Gastroesophageal sphincter (tissue), 4 donors: ENCODE measurements at regions not wholly inside any gene's neighbourhood (a gene's known extent, or its start where the extent isn't known, plus 50 kb on each side); places are given as distances from the start of the nearest gene placed in this dataset.

Experiments used
- ATAC-seq: fragments of 150-250 bp; one replicate; pipeline ENCODE4 v1.9.1; 2016; ENCODE audit warnings: mild to moderate bottlenecking, moderate library complexity
- H3K27ac ChIP-seq, 4 donors: fragments of 200-600 bp; sonication (generic) in 3 of 4; 1 replicate in 3 of 4; 2 replicates in 1 of 4; pipeline ENCODE4 v1.5.1; 2016 to 2019
- H3K27me3 ChIP-seq: fragments of 200-600 bp; sonication (generic); one replicate; pipeline ENCODE4 v1.5.1; 2019
- H3K36me3 ChIP-seq, 2 donors: fragments of 200-600 bp; sonication (generic); one replicate each; pipeline ENCODE4 v1.5.1; 2019; ENCODE audit warnings: control low read depth in 1 of 2
- H3K4me1 ChIP-seq, 3 donors: fragments of 200-600 bp; sonication (generic); 1 replicate in 2 of 3; 2 replicates in 1 of 3; pipeline ENCODE4 v1.5.1; 2016 to 2019; ENCODE audit warnings: control low read depth in 2 of 3
- H3K4me3 ChIP-seq, 2 donors: fragments of 200-600 bp; sonication (generic); one replicate each; pipeline ENCODE4 v1.5.1; 2019; ENCODE audit warnings: mild to moderate bottlenecking in 1 of 2, moderate library complexity in 1 of 2
- H3K9me3 ChIP-seq, 3 donors: fragments of 200-600 bp; sonication (generic); one replicate each; pipeline ENCODE4 v1.5.1; 2017 to 2019; ENCODE audit warnings: control low read depth in 2 of 3
- CTCF ChIP-seq, 4 experiments: fragments of 200-600 bp in 2 of 4; fragments of 450-650 bp in 2 of 4; sonication (generic) in 1 of 4; IDR thresholded peaks; one replicate each; pipeline ENCODE4 v1.5.1; 2017 to 2019; ENCODE audit warnings: antibody characterized with exemption in 4 of 4, mild to moderate bottlenecking in 2 of 4, moderate library complexity in 2 of 4
- EP300 ChIP-seq: sonication (generic); formaldehyde crosslinking; IDR thresholded peaks from one replicate; pipeline ENCODE4 v1.6.1; 2017; ENCODE audit warnings: antibody characterized with exemption, mild to moderate bottlenecking
- POLR2A ChIP-seq, 2 donors: fragments of 450-650 bp; IDR thresholded peaks; one replicate each; pipeline ENCODE4 v1.6.1; 2017; ENCODE audit warnings: antibody characterized with exemption in 2 of 2, mild to moderate bottlenecking in 2 of 2, moderate library complexity in 1 of 2
- POLR2AphosphoS5 ChIP-seq: sonication (generic); formaldehyde crosslinking; IDR thresholded peaks from one replicate; pipeline ENCODE4 v1.6.1; 2017; ENCODE audit warnings: antibody characterized with exemption
- WGBS, 2 donors: methylation state at CpG; one replicate each; pipeline ENCODE4 v1.1.5; 2018; ENCODE audit warnings: low coverage in 1 of 2; 5-methylcytosine and 5-hydroxymethylcytosine counted together

GRCh38 chr15:70214941-70215635 is 117.4 kb upstream of the TLE3 start:
- H3K27me3 ChIP-seq = no peaks in the 10 kb centered on the region
- no peaks in the 10 kb centered on the region for H3K36me3 ChIP-seq
- ATAC-seq = no peak
- H3K9me3 ChIP-seq = no peaks in the 10 kb centered on the region
- TF ChIP-seq POLR2A (IDR thresholded peaks at IDR 0.05) (no peak), CTCF (IDR thresholded peaks at IDR 0.05) (no peak), EP300 (no peak), POLR2AphosphoS5 (no peak)
- H3K4me3 ChIP-seq = no peak overlapping the region
- H3K4me1 ChIP-seq = peaks cover 0 to 10% (median 0%) of the 10 kb centered on the region in 3 donors
- no peak overlapping the region for H3K27ac ChIP-seq
- 90% methylated on average over 2 of the region's 7 CpGs; no CpG with 5 or more reads in 1 of the 2 donors for WGBS, 2 donors

DNA sequence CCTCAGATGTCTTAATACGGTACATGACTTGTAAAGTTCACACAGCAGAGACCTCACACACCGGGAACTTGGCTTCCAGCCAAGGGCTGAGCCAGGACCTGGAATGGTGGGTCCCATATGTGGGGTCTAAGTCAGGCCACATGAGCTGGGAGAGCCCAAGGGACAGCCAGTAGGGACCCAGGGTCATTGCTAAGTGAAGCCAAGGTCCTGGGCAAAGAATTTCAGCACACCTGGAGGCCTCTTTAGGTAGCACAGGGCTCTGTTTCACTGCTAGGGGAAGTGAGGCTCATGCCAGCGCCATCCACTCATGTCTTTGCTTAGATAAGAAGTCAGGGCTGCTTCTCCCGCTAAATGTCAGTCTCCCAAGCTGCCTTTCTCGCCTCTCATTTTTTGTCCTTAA is 116.6 kb upstream of the TLE3 start:
- WGBS, 2 donors = 93 to 100% methylated on average over 2 to 3 of the region's 5 CpGs
- Histone ChIP-seq H3K27ac (no peak overlapping the region), H3K36me3 (no peaks in the 10 kb centered on the region), H3K4me1 (peaks cover 0 to 10% (median 0%) of the 10 kb centered on the region in 3 donors), H3K9me3 (no peaks in the 10 kb centered on the region), H3K27me3 (no peaks in the 10 kb centered on the region), H3K4me3 (no peak overlapping the region)
- TF ChIP-seq POLR2A (IDR thresholded peaks at IDR 0.05) = no peak
- no peak for TF ChIP-seq CTCF (IDR thresholded peaks at IDR 0.05)
- TF ChIP-seq POLR2AphosphoS5 = no peak
- ATAC-seq = no peak

GRCh38 chr15:70213794-70214193 is 116.1 kb upstream of the TLE3 start:
- Histone ChIP-seq H3K9me3 (no peaks in the 10 kb centered on the region), H3K4me3 (no peak overlapping the region), H3K27ac (no peak overlapping the region), H3K27me3 (no peaks in the 10 kb centered on the region), H3K36me3 (no peaks in the 10 kb centered on the region), H3K4me1 (peaks cover 0 to 10% (median 0%) of the 10 kb centered on the region in 3 donors)
- ATAC-seq = no peak
- 71 to 90% methylated on average over 3 of the region's 7 CpGs for whole genome bisulfite sequencing, 2 donors
- no peak for TF ChIP-seq EP300
- TF ChIP-seq POLR2AphosphoS5 = no peak
- no peak for TF ChIP-seq CTCF (IDR thresholded peaks at IDR 0.05)
- TF ChIP-seq POLR2A (IDR thresholded peaks at IDR 0.05) = no peak

DNA sequence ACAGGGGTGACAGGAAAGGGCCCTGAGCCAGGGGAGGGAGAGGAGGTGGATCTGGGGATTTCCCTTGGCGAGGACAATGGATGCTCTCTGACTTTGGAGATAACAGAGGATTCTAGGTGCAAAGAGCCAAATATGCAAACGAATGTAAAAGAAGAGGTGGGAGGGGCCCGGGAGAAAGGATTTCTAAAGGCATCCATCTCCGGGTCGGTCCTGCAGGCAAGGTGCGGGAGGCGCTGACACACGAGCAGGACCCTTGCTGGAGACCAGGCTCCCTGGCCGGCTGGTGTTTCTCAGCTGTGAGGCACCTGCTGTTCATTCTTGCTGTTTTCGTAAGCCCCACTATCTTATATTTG is 115.2 kb upstream of the TLE3 start:
- WGBS, 2 donors = 77 to 87% methylated on average over 8 to 10 of the region's 10 CpGs
- ATAC-seq = no peak
- no peak overlapping the region for H3K4me3 ChIP-seq
- peaks cover 0 to 10% (median 0%) of the 10 kb centered on the region in 3 donors for H3K4me1 ChIP-seq
- no peak overlapping the region for H3K27ac ChIP-seq
- H3K9me3 ChIP-seq = no peaks in the 10 kb centered on the region
- H3K27me3 ChIP-seq = no peaks in the 10 kb centered on the region
- no peak for TF ChIP-seq POLR2AphosphoS5
- no peak for TF ChIP-seq POLR2A (IDR thresholded peaks at IDR 0.05)
- no peak for TF ChIP-seq CTCF (IDR thresholded peaks at IDR 0.05)
- TF ChIP-seq EP300 = no peak
- no peaks in the 10 kb centered on the region for H3K36me3 ChIP-seq

- TF ChIP-seq CTCF (IDR thresholded peaks at IDR 0.05) = no peak
- TF ChIP-seq POLR2AphosphoS5 = no peak
- TF ChIP-seq EP300 = no peak
- TF ChIP-seq POLR2A (IDR thresholded peaks at IDR 0.05) = no peak
- WGBS, 2 donors = 64% methylated on average over 8 of the region's 18 CpGs; no CpG with 5 or more reads in 1 of the 2 donors
Observed at GRCh38 chr15:70212286-70212962, 114.7 kb upstream of the TLE3 start.

More at GRCh38 chr15:70212286-70212962, 114.7 kb upstream of the TLE3 start:
- H3K27ac ChIP-seq = no peak overlapping the region
- no peaks in the 10 kb centered on the region for H3K36me3 ChIP-seq
- H3K4me1 ChIP-seq = peaks cover 0 to 10% (median 0%) of the 10 kb centered on the region in 3 donors
- no peak for ATAC-seq
- H3K9me3 ChIP-seq = no peaks in the 10 kb centered on the region
- no peak overlapping the region for H3K4me3 ChIP-seq
- H3K27me3 ChIP-seq = no peaks in the 10 kb centered on the region
